ENCODE measurements at regions not wholly inside any gene's neighbourhood (a gene's known extent, or its start where the extent isn't known, plus 50 kb on each side); places are given as distances from the start of the nearest gene placed in this dataset.

- Histone ChIP-seq H3K27ac (no peak overlapping the region), H3K9me3 (no peaks in the 10 kb centered on the region), H3K4me1 (no peaks in the 10 kb centered on the region), H3K4me3 (no peak overlapping the region), H3K27me3 (no peaks in the 10 kb centered on the region), H3K36me3 (ENCODE audit: low read depth, missing control alignments) (no peaks in the 10 kb centered on the region)
- 82 to 84% methylated on average over 4 of the region's 4 CpGs for WGBS, 2 donors
- TF ChIP-seq CTCF (IDR thresholded peaks at IDR 0.05) (no peak), POLR2A (IDR thresholded peaks at IDR 0.05) (no peak)
- no peak for DNase-seq
- intact Hi-C loops (cut with DNase I; ENCODE audit: low total_unique reads): no loop called here
Measured at GRCh38 chr18:44135741-44136140, 544.9 kb upstream of the SETBP1 start.

GRCh38 chr18:44136326-44136725 is 544.4 kb upstream of the SETBP1 start:
- intact Hi-C loops (cut with DNase I; ENCODE audit: low total_unique reads): no loop called here
- no peaks in the 10 kb centered on the region for H3K9me3 ChIP-seq
- H3K4me3 ChIP-seq: no peak overlapping the region
- 93 to 100% methylated on average over 1 of the region's 1 CpG for WGBS, 2 donors
- H3K27ac ChIP-seq: no peak overlapping the region
- DNase-seq: no peak
- no peak for TF ChIP-seq CTCF (IDR thresholded peaks at IDR 0.05)
- TF ChIP-seq POLR2A (IDR thresholded peaks at IDR 0.05): no peak
- no peaks in the 10 kb centered on the region for H3K4me1 ChIP-seq
- no peaks in the 10 kb centered on the region for H3K36me3 ChIP-seq (ENCODE audit: low read depth, missing control alignments)
- H3K27me3 ChIP-seq: no peaks in the 10 kb centered on the region

GRCh38 chr18:44143072-44143471 is 537.6 kb upstream of the SETBP1 start:
- H3K4me3 ChIP-seq: no peak overlapping the region
- H3K27ac ChIP-seq: no peak overlapping the region
- H3K36me3 ChIP-seq (ENCODE audit: low read depth, missing control alignments): no peaks in the 10 kb centered on the region
- no peaks in the 10 kb centered on the region for H3K4me1 ChIP-seq
- no peaks in the 10 kb centered on the region for H3K9me3 ChIP-seq
- H3K27me3 ChIP-seq: no peaks in the 10 kb centered on the region
- no peak for DNase-seq
- intact Hi-C loops (cut with DNase I; ENCODE audit: low total_unique reads): no loop called here
- TF ChIP-seq POLR2A (IDR thresholded peaks at IDR 0.05): no peak
- no peak for TF ChIP-seq CTCF (IDR thresholded peaks at IDR 0.05)

- TF ChIP-seq POLR2A (IDR thresholded peaks at IDR 0.05) (no peak), CTCF (IDR thresholded peaks at IDR 0.05) (no peak)
- DNase-seq: no peak
- no peaks in the 10 kb centered on the region for H3K36me3 ChIP-seq (ENCODE audit: low read depth, missing control alignments)
- WGBS, 2 donors: 87 to 88% methylated on average over 1 of the region's 1 CpG
- intact Hi-C loops (cut with DNase I; ENCODE audit: low total_unique reads): no loop called here
- H3K27ac ChIP-seq: no peak overlapping the region
- H3K4me3 ChIP-seq: no peak overlapping the region
- no peaks in the 10 kb centered on the region for H3K4me1 ChIP-seq
- H3K27me3 ChIP-seq: no peaks in the 10 kb centered on the region
- H3K9me3 ChIP-seq: no peaks in the 10 kb centered on the region
Measured at GRCh38 chr18:44149706-44150105, 531.0 kb upstream of the SETBP1 start.

GRCh38 chr18:44153981-44154380 is 526.7 kb upstream of the SETBP1 start:
- Histone ChIP-seq H3K4me1 (no peaks in the 10 kb centered on the region), H3K36me3 (ENCODE audit: low read depth, missing control alignments) (no peaks in the 10 kb centered on the region), H3K27ac (no peak overlapping the region), H3K9me3 (no peaks in the 10 kb centered on the region), H3K27me3 (no peaks in the 10 kb centered on the region), H3K4me3 (no peak overlapping the region)
- DNase-seq: no peak
- intact Hi-C loops (cut with DNase I; ENCODE audit: low total_unique reads): no loop called here
- no peak for TF ChIP-seq POLR2A (IDR thresholded peaks at IDR 0.05)
- no peak for TF ChIP-seq CTCF (IDR thresholded peaks at IDR 0.05)
- WGBS, 2 donors: 45 to 73% methylated on average over 2 of the region's 2 CpGs
